GM18907 (cell line): ENCODE measurements at regions not wholly inside any gene's neighbourhood (a gene's known extent, or its start where the extent isn't known, plus 50 kb on each side); places are given as distances from the start of the nearest gene placed in this dataset.
A peak's percentile ranks its signal among the peaks of the same experiment; 100 is the strongest.
"Not testable (repeated sequence)": the region's sequence is repeated elsewhere in the genome, so short reads cannot be mapped to it uniquely, and the experiment has no call there.

ENCODE experiments used
- ATAC-seq: cut with Tn5 transposase; IDR thresholded peaks from one replicate; pipeline ENCODE4 v1.9.1; 2021; ENCODE audit warnings: mild to moderate bottlenecking, moderate library complexity; ENCODE audit not compliant: unreplicated experiment

DNA sequence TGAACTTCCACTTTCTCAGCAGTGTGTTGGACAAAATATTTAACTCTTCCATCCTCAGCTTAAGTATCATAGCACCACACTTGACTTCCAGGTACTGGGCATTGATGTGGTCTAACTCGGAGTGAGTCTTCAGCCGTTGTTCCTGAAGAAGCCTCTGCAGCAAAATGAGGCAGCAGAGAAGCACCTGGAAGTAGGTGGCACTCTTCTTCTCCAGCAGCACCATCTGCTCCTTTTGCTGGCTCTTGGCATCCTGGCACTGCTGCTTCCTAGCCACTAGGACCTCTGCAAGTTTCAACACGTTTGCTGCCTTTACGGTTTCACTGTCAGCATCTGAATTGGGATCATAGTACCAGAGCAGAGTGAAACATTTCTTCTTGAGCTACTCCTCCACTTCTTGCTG lies 162.5 kb upstream of the GORAB start:
- no peak for ATAC-seq

- ATAC-seq: no peak
These were observed 161.9 kb upstream of the GORAB start for GRCh38 chr1:170370087-170370486.

- ATAC-seq: no peak
These were observed 156.8 kb upstream of the GORAB start for GRCh38 chr1:170375082-170375723.

DNA sequence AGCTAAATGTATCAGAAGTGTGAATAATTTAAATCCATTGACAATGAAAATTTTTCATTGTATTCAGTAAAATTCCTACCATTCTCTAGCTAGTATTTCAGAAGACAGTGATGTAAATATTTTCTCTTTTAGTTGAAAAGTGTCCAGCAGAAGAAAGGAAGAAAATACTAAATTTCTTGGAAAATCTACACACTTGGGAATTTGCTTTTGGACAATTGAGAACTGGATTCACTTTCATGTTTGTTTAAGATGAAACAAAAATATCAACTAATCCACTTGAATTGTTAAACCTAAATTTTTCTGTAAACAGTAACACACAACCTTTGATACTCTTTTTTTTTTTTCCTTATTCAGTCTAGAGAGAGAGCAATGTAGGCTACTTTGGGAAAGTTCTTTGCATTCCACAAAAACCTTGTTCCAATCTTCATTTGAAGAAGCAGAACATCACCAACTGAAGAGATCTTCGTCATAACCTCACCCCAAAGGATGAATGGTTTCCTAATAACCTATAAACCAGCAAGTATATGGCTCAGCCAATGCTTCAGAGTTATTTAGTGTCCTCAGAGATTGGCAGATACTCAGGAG lies 155.1 kb upstream of the GORAB start:
- no peak for ATAC-seq

DNA sequence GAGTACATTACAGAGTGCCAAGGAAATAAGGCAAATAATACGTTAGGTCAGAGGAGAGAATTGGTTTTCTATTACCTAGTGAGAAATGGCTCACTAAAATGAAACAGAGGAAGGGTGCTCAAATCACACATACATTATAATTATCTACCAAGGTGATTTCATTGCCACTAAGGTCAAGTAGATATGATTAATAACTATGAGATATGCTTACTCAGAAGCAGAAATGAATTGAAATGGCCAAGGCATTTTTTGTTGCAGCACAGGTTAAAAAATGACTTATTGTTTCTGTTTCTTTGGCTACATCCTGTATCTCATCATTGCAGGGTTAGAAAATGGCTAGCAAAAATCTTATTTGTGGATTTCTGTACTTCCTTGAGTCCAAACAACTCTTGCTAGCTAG lies 154.5 kb upstream of the GORAB start:
- peak; percentile 86 for ATAC-seq

- peak; percentile 59 for ATAC-seq
These were observed 153.9 kb upstream of the GORAB start for GRCh38 chr1:170377896-170378634.

GRCh38 chr1:170385750-170386149 lies 146.2 kb upstream of the GORAB start:
- no peak for ATAC-seq

- no peak for ATAC-seq
These were observed 143.5 kb upstream of the GORAB start for GRCh38 chr1:170388489-170388888.

GRCh38 chr1:170395149-170395548 lies 136.8 kb upstream of the GORAB start:
- no peak for ATAC-seq

DNA sequence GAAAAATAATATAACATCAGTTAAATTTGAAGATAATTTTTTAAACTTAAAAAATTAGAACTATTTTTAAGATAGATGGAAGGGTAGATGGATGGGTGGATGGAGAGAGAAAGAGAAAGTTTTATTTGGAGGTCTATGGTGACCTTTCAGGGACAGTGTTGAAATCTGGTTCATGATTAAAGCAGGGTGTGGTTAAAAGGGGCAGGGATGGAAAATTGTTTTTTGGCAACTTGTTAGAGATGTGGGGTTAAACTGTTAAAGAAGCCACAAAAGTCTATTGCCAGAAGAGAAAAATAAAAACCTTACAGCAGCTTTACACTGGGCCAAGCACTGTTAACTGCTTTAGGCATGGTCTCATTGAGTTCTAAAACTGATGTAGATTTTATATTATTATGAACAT lies 134.9 kb upstream of the GORAB start:
- ATAC-seq: no peak

- ATAC-seq: no peak
These were observed 129.3 kb upstream of the GORAB start for GRCh38 chr1:170402476-170403311.

DNA sequence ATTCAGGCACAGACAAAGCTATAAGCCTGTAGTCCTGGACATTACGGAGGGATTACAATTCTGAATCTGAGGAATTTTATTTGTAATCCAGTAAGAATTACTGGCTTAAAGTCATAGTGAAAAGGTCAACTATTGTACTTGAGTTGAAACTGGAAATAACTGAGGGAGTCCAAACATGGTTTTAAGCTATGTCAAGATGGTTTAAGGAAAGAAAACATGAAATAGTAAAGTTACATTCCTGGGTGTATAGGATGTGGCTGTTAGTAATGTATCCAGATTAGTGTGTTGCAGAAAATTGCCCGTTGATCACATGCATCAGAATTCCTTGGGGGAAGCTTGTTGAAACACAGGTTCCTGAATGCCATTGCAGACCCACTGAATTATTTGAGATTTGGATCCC lies 124.8 kb upstream of the GORAB start:
- no peak for ATAC-seq

DNA sequence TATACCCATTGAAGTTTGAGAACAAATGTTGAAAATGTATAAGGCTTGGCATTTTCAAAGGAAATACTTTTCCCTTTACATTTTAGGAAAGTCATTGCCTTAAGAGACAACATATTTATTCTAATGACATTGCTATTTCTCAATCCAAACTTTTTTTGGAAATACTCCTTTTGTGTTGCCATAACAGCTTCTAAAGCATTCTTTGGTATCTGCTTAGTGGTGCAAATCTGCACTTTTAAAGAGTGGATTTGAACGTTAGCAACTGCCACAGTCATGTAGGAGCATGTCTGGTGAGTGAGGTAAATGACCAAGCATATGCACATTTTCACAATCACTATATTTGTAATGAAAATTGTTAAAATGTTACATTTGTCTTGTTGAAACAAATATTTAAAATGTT lies 124.4 kb upstream of the GORAB start:
- no peak for ATAC-seq

GRCh38 chr1:170410401-170411166 lies 121.4 kb upstream of the GORAB start:
- ATAC-seq: no peak

DNA sequence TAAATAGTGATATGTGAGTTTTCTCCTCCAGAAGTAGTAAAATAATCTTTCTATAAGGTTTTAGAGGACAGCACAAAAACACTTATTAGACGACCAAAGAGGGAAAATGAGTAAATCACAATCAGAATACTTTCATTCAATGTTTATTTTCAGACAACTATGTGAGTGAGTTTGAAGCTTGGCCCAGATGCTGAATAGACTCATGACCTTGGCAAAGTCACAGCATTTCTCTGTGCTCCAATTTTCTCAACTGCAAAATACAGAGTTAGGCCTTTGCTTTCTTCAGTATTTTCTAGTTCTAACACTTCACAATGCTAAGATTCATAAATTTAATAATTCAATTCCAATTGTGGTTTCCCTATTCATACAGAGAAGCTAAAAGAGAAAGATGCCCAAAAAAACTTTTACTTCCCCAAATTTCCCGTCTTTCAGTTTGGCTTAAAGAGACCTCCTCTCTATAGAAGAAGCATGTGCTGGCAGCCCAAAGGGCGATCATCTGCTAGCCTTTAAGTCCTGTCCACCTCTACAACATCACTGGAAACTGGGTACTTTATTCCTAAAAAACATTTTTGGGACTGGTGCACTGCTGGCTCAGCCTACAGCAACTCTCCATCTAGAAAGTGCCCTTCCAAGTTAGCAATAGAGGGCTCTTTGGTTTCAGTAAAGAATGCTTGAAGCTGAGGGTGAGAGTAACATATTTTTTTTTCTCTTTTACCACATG lies 116.8 kb upstream of the GORAB start:
- no peak for ATAC-seq

DNA sequence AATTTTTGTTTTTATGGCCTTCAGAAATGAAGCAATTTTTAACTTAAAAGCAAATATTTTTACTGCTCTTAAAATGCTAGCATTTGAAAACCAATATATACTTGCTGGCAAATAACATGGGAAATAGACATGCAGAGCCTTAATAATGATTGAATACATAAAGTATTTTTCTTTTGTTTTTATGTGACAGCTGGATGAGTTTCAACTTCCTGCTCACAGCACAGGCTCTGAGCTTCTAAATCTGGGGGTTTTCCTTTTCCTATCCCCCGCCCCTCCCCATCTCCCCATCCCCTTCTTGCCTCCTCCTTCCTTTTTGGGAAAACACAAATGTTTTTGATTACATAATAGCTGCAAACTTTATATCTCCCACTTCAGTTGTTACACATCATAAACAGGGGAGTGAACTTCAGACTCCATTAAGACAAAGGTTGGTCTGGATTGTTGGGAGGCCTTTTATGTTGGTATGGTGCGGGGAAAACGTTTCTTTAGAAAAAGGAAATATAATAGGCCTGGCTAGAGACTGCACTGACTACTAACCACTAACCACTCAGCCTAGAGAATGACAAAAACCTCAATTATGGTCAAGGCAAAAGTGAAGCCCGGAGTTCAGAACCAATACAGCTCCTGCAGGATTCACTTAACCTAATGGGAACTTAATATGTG lies 116.1 kb upstream of the GORAB start:
- ATAC-seq: no peak

- ATAC-seq: no peak
These were observed 107.6 kb upstream of the GORAB start for GRCh38 chr1:170424346-170424745.

DNA sequence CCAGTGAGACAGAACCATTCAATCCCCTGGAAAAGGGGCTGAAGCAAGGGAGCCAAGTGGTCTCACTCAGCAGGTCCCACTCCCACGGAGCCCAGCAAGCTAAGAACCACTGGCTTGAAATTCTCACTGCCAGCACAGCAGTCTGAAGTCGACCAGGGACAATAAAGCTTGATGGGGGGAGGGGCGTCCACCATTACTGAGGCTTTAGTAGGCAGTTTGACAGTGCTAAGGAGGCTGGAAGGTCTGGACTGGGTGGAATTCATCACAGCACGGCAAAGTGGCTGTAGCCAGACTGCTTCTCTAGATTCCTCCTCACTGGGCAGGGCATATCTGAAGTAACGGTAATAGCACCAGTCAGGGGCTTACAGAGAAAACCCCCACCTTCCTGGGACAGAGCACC lies 105.4 kb upstream of the GORAB start:
- no peak for ATAC-seq

DNA sequence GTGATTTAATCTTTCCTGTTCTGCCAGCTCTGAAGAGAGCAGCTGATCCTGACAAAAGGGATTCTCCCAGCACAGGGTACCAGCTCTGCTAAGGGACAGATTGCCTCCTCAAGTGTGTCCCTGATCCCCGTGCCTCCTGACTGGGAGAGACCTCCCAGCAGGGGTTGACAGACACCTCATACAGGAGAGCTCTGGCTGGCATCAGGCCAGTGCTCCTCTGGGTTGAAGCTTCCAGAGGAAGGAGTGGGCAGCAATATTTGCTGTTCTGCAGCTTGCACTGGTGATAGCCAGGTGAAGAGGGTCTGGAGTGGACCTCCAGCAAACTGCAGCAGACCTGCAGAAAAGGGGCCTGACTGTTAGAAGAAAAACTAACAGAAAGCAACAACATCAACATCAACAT lies 105.0 kb upstream of the GORAB start:
- ATAC-seq: not testable (repeated sequence)

DNA sequence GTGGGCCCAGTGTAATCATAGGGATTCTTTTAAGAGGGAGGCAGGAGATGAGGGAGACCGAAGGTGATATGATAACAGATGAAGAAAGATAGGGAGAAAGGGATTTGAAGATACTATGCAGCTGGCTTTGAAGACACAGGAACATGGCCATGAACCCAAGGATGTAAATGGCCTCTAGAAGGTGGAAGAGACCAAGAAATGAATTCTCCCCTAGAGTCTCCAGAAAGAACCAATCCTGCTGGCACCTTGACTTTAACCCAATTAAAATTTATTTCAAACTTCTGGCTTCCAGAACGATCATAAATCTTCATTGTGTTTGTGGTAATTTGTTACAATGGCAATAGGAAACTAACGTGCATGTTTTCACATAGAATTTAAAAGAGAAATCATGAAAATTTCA lies 95.0 kb upstream of the GORAB start:
- ATAC-seq: no peak
